OCI-M2 (cell line): ENCODE measurements at regions not wholly inside any gene's neighbourhood (a gene's known extent, or its start where the extent isn't known, plus 50 kb on each side); places are given as distances from the start of the nearest gene placed in this dataset.

Experiments
- DNase-seq: peaks from one replicate; lab custom pipeline; 2025; ENCODE audit not compliant: unreplicated experiment; lab: John Stamatoyannopoulos, UW

GRCh38 chr9:135308821-135309762, 170.5 kb upstream of the PPP1R26 start:
- no peak for DNase-seq

DNA sequence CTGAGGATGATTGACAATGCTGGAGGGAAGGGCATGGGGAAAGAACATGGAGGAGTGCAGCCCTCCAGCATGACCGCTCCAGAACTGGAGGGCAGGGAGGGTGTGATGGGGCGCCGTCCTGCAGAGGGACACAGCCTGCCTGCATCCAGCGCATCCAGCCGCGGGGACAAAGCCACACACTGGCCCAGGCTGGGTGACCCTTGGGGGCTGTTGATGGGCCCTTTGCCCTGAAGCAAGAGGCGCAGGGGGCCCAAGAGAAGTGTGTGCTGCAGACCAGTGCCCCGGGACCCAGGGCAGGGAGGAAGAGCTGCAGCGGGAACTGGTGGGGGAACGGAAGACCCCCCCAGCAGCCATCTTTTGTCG, 169.8 kb upstream of the PPP1R26 start:
- DNase-seq: no peak

DNA sequence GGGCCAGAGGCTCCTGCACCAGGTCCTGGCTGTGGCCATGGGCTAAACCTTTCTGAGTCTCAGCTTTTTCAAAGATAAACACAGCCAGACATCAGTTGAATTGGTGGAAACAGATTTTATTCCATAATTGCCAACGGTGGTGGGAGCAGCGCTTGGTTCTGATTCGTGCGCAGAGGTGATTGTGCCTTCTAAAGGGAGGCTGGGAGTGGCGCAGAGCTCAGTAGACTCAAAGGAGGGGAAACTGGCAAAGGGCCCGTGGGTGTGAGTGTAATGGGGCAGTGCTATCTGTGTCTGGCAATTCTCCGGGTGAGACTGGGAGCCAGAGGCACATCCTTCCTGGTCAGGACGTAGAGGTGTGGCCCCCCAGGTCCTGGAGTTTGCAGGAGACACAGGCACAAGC, 169.4 kb upstream of the PPP1R26 start:
- no peak for DNase-seq

GRCh38 chr9:135315572-135315971, 164.0 kb upstream of the PPP1R26 start:
- no peak for DNase-seq

- no peak for DNase-seq
Measured at GRCh38 chr9:135320331-135320730, 159.3 kb upstream of the PPP1R26 start.

DNA sequence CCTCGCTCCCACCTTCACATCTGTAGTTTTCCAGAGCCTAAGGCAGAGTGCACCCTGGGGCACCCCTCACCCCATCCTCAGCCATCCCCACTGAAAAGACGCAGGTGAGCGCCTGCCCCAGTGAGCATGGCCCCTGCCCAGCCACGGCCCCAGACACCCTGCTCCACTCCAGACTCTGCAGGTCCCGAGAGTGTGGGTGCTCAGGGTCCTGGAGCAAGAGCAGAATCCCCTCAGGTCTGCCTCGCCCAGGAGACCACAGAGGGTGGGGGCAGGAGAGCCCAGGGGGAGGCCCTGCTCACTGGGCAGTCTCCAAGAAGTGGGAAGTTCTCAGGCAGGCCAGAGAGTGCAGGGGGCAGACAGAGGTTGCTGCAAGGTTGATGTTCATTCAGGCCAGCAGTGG, 158.6 kb upstream of the PPP1R26 start:
- no peak for DNase-seq

DNA sequence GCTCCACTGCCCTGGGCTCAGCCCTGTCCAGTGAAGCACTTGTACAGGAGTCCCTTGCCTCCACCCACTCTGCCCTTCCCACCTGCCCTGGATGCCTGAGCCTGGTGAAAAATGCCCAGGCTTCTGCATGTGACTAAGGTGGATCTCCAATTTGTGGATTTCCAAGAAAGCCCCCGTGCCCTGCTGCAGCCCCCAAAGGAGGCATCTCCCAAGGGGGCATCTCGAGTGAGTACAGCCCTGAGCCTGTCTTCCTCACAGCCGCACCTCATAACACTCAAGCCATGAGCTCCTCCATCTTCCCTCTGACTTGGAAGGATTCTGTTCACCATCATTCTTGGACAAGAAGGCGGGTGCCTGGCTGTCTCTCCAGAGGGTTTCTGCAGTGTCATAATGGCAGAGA, 158.0 kb upstream of the PPP1R26 start:
- DNase-seq: no peak

- DNase-seq: no peak
Measured at GRCh38 chr9:135324329-135324728, 155.3 kb upstream of the PPP1R26 start.

DNA sequence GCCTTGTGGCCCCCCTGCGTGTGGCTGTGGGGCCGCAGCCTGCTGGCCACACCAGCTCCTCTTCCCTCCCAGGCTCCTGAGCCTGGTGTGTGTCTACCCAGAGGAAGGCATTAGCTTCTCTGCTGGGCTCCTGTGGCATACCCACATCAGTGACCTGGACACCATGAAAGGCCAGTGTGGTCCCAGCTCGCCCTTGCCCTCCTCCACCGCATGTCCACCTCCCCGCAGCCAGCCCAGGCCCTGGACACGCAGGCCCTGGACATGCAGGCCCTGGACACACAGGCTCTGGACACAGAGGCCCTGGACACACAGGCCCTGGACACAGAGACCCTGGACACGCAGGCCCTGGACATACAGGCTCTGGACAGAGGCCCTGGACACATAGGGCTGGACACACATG, 153.4 kb upstream of the PPP1R26 start:
- DNase-seq: no peak

- DNase-seq: no peak
Measured at GRCh38 chr9:135326633-135327152, 152.9 kb upstream of the PPP1R26 start.

DNA sequence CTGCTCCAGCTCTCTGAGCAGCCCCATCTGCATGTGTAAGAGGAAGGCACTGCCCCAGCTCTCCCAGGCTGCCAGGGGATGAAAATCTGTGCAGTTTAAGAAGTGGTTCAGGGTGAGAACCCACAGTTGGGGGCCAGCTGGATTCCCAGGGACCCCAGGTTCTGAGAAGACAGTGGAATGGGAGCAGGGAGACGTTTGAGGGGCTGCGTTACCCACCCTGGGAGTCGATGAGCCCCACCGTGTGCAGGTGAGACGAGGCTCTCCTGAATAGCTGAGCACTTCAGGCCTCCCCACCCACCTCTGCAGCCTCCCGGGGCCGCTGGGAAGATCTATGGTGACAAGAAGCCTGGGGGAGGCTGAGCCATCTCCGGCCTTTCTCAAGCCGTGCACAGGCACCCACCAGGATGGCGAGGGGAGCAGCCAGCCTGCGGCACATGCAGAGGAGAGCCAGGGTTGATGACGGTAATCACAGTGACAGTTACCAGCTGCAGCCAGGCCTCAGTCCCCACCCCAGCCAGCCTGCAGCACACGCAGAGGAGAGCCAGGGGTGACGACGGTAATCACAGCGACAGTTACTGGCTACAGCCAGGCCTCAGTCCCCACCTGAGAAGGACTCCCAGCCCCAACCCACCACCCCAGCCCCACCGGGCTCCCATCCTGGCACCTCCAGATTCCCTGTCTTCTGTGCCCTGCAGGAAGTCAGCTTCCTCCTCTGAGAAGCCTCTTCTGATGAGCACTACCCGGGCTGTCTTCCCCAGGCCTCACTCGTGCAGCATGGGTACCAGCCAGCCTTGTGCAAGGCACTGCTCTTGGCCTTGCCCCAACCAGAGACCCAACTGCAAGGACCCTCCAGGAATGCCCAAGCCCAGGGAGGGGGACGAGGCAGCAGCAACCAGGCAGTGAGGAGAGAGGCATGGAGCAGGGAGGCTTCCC, 150.8 kb upstream of the PPP1R26 start:
- DNase-seq: no peak

DNA sequence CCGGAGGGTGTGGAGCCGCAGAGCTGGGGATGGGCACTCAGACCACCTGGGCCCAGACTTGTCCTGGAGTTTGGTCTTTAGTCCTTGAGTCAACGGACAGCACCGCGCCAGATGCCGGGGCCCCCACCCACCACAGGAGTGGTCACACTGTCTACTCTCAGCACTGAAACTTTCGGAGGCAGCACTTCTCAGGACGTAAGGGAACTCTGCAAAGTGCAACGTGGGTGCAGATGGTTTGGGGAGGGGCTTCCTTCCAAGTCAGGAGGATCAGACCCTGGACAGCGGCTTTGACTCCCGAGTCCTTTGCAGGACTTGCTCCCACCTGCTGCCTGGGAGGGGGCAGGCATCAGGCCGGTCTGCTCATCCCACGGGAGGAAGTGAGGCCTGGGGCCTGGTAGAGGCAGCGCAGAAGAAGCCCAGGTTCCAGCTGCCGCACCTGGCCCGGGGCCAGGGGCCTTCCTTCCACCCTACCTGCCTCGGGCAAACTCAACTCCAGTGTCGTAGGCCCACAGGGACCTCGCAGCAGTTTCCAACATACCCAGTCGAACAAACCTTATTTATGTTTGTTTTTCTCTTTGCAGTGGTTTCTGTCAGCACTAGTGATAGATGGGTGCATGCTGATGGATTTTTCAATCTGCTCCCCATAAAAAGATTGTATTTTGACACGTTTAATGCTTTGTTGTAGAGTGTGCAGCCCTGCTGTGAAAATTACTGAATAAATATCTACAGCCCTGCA, 149.8 kb upstream of the PPP1R26 start:
- no peak for DNase-seq

DNA sequence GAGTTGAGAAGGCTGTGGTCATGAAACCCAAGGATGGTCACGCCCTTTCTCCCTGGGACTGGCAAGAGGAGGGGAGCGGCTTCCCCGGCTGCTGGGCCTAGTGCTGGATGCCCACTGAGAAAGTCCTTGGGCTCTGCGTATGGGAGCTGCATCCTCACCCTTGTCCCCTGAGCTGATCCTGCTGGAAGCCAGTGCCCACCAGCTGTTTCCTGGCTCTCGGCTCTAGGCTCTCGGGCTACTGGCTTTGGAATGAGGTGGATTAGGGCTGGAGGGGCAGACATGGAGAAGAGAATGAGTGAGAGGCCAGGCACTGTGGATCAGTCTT, 149.3 kb upstream of the PPP1R26 start:
- DNase-seq: no peak

DNA sequence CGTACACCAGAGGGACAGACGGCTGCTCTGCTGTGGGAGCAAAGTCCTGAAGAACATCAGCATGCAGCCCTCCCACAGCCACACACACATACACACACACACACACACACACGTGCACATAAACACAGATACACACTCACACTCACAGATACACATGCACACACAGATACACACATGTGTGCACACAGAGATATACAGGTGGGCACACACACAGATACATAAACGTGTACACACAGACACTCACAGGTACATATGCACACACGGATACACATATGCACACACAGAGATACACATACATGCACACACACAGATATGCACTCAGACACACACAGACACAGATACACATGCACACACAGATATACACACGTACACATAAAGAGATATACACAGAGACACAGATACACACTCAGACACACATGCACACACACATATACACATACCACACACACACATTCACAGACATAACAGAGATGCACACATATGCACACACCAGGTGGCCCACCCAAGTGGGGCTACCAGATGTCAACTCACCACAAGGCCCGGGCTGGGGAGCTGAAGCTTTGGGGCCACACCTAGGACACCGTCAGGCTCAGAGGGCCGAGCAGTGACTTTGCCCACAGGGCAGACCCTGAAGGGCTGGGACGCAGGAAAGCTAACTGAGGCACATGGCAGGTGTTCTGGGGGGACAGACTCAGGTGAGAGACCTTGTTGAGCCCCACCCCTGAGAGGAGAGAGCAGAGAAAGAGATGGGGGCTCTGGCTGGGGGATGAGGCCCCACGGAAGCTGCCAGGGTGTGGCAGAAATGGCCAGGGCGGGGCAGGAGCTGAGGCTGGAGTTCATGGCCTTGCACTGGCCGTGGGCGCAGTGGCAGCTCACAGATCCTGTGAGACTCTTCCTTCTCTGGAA, 148.6 kb upstream of the PPP1R26 start:
- no peak for DNase-seq

DNA sequence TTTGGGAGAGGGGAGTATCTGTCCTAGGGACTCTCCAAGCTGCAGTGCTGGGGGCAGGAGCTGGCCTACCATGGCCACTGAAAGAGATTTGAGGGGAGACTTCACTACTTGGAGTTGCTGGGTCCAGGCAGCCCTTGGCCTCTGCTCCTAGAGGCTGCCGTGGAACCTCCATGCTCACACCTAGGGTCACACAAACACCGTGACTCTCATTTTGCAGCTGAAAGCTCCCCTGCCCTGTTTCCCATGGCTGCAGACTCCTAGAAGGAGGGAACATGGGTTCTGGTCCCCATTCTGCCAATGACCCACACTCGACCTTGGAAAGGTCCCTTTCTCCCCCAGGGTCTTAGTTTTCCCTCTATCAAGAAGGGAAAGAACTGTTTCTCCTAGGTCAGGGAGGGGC, 147.1 kb upstream of the PPP1R26 start:
- DNase-seq: no peak

GRCh38 chr9:135332979-135333748, 146.4 kb upstream of the PPP1R26 start:
- no peak for DNase-seq

DNA sequence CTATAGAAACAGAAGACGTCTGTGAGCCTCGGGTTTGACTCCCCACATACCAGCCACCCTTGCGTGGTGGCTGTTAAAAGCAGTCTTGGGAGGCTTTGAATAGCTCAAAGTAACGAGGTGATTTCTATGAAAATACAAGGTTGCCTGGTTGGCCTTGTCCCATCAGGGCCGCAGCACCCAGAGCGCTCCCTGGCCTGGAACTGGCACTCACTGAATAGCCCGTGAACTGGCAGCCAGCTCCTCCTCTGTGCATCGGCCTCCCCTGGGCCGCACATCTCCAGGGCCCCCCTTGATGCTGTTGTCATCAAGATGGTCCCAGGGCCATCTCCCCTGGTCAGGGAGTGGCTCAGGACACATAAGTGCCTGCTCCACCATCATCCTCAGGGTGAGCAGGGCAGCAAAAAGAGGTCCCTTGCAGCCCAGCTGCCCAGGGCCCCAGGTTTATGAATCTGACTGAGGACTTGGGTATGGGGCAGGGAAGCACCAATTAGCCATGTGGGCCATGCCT, 144.6 kb upstream of the PPP1R26 start:
- DNase-seq: no peak

DNA sequence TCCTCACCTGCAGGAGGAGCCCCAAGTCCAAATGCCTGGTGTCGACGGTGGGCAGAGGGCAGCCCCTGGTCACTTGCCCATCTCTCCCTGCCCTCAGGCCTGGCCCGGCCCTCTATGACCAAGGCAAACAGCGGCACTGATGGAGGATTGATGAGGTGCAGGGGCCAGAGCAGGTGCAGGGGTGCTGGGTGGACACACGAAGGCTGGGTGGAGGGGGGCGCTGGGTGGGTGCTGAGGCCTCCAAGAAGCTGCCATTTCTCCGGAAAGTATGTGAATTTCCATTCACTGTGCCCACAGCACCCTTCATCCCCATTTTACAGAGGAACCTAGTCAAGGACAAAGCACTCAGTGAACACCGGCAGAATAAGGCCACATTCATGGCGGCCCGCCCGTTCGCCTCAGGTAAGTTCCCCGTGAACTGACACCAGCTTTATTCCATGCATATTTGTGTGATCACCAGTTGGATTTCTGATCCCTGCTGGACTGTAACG, 143.8 kb upstream of the PPP1R26 start:
- DNase-seq: no peak
